ENCODE measurements at regions not wholly inside any gene's neighbourhood (a gene's known extent, or its start where the extent isn't known, plus 50 kb on each side); places are given as distances from the start of the nearest gene placed in this dataset.

DNA sequence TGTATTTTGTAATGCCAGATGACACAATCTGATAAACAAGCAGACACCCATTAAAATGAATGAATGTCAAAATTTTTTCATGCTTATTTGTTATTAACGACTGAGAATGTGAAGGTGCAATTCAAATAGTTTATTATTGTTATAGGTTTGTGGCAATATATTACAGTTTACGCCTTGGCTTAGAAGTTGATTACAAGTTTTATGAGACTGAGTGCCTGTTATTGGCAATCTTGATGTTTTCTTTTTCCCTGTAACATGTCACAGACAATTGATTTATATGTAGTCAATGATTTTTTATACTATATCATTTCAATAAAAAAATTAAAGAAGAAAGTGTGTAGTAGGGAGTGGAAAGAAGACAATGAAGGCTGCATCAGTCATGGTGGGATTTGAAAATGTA, 144.1 kb upstream of the EEF1E1 start:
- H4K20me1 ChIP-seq (ENCODE audit: insufficient read depth, low read length), result no peaks in the 10 kb centered on the region
- H3K4me3 ChIP-seq (ENCODE audit: low read depth, low read length, poor library complexity, severe bottlenecking), result no peak overlapping the region
- H3K9me3 ChIP-seq (ENCODE audit: low read length), result no peaks in the 10 kb centered on the region
- no peak overlapping the region for H3K27ac ChIP-seq (ENCODE audit: low read depth, low read length, poor library complexity, severe bottlenecking)
- H3K79me2 ChIP-seq (ENCODE audit: insufficient read depth, low read depth, low read length), result no peaks in the 10 kb centered on the region
- no peaks in the 10 kb centered on the region for H3K9me2 ChIP-seq (ENCODE audit: insufficient read depth, low read length)
- H3K36me3 ChIP-seq (ENCODE audit: insufficient read depth, low read length), result no peaks in the 10 kb centered on the region
- ChIA-PET CTCF (ENCODE audit: unreplicated experiment) (no interaction called here), POLR2A (no interaction called here)
- no TSS peak for BruUV-seq (replicated peaks)
- TF ChIP-seq EZH2phosphoT487 (IDR thresholded peaks at IDR 0.05; ENCODE audit: borderline replicate concordance, low read depth, low read length), result no peak
- TF ChIP-seq, protein P1, sequence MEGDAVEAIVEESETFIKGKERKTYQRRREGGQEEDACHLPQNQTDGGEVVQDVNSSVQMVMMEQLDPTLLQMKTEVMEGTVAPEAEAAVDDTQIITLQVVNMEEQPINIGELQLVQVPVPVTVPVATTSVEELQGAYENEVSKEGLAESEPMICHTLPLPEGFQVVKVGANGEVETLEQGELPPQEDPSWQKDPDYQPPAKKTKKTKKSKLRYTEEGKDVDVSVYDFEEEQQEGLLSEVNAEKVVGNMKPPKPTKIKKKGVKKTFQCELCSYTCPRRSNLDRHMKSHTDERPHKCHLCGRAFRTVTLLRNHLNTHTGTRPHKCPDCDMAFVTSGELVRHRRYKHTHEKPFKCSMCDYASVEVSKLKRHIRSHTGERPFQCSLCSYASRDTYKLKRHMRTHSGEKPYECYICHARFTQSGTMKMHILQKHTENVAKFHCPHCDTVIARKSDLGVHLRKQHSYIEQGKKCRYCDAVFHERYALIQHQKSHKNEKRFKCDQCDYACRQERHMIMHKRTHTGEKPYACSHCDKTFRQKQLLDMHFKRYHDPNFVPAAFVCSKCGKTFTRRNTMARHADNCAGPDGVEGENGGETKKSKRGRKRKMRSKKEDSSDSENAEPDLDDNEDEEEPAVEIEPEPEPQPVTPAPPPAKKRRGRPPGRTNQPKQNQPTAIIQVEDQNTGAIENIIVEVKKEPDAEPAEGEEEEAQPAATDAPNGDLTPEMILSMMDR (conservative IDR thresholded peaks at IDR 0.05; ENCODE audit: low read length), result no peak
- H2AFZ ChIP-seq (ENCODE audit: low read length), result no peak overlapping the region
- intact Hi-C loops (cut with micrococcal nuclease; ENCODE audit: unreplicated experiment), result no loop called here
- no peak for DNase-seq (ENCODE audit: low spot score)
- H3K4me1 ChIP-seq (ENCODE audit: insufficient read depth, low read length, poor library complexity, severe bottlenecking), result no peaks in the 10 kb centered on the region
- no peak overlapping the region for H3K4me2 ChIP-seq (ENCODE audit: low read length)

DNA sequence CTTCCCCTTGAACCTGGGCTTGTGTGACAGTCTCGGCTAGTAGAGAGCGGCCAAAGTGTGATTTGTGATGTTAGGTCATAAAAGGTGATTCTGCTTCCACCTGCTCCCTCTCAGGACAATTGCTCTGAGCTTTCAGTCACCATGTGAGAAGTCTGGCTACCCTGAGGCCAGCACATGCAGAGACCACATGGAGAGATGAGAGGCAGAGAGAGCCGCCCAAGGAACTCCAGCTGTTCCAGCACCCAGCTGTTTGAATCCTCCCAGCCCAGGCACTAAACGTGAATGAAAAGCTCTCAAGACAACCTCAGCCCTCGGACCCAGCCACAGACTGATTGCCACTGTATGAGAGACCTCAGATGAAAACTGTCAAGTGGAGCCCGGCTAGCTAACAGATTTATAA, 143.4 kb upstream of the EEF1E1 start:
- H2AFZ ChIP-seq (ENCODE audit: low read length), result no peak overlapping the region
- POLR2A ChIA-PET, result no interaction called here

DNA sequence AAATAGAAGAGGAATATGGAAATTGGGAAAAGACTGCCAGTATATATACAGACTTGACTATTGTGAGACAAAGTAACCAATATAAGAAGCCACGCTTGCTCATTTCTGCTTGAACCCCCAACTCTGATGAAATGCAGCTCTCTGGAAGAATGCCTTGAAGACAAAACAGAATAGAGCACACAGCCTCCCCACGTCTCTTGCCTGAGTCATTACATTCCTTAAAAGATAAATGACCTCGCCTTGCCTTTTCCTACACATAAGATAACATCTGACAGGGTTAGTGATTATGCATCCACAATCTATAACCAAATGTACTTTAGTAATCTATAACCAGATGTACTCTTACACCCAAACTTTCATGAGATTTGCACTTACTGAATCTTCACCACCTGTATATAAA, 141.1 kb upstream of the EEF1E1 start:
- intact Hi-C loops (cut with micrococcal nuclease; ENCODE audit: unreplicated experiment), result no loop called here
- Histone ChIP-seq H2AFZ (ENCODE audit: low read length) (no peak overlapping the region), H3K4me3 (ENCODE audit: low read depth, low read length, poor library complexity, severe bottlenecking) (no peak overlapping the region), H3K4me1 (ENCODE audit: insufficient read depth, low read length, poor library complexity, severe bottlenecking) (no peaks in the 10 kb centered on the region), H3K27ac (ENCODE audit: low read depth, low read length, poor library complexity, severe bottlenecking) (no peak overlapping the region), H4K20me1 (ENCODE audit: insufficient read depth, low read length) (no peaks in the 10 kb centered on the region), H3K79me2 (ENCODE audit: insufficient read depth, low read depth, low read length) (no peaks in the 10 kb centered on the region), H3K9me2 (ENCODE audit: insufficient read depth, low read length) (no peaks in the 10 kb centered on the region), H3K36me3 (ENCODE audit: insufficient read depth, low read length) (no peaks in the 10 kb centered on the region), H3K9me3 (ENCODE audit: low read length) (no peaks in the 10 kb centered on the region), H3K4me2 (ENCODE audit: low read length) (no peak overlapping the region)
- CTCF ChIA-PET (ENCODE audit: unreplicated experiment), result no interaction called here
- POLR2A ChIA-PET, result no interaction called here
- no peak for TF ChIP-seq EZH2phosphoT487 (IDR thresholded peaks at IDR 0.05; ENCODE audit: borderline replicate concordance, low read depth, low read length)
- TF ChIP-seq, protein P1 (conservative IDR thresholded peaks at IDR 0.05; ENCODE audit: low read length), result no peak
- no TSS peak for BruUV-seq (replicated peaks)
- no peak for DNase-seq (ENCODE audit: low spot score)

More for the DNA sequence above, 143.4 kb upstream of the EEF1E1 start:
- intact Hi-C loops (cut with micrococcal nuclease; ENCODE audit: unreplicated experiment), result no loop called here
- Histone ChIP-seq H3K4me1 (ENCODE audit: insufficient read depth, low read length, poor library complexity, severe bottlenecking) (no peaks in the 10 kb centered on the region), H3K9me2 (ENCODE audit: insufficient read depth, low read length) (no peaks in the 10 kb centered on the region), H4K20me1 (ENCODE audit: insufficient read depth, low read length) (no peaks in the 10 kb centered on the region), H3K79me2 (ENCODE audit: insufficient read depth, low read depth, low read length) (no peaks in the 10 kb centered on the region), H3K9me3 (ENCODE audit: low read length) (no peaks in the 10 kb centered on the region), H3K4me2 (ENCODE audit: low read length) (no peak overlapping the region), H3K27ac (ENCODE audit: low read depth, low read length, poor library complexity, severe bottlenecking) (no peak overlapping the region), H3K36me3 (ENCODE audit: insufficient read depth, low read length) (no peaks in the 10 kb centered on the region), H3K4me3 (ENCODE audit: low read depth, low read length, poor library complexity, severe bottlenecking) (no peak overlapping the region)
- CTCF ChIA-PET (ENCODE audit: unreplicated experiment), result no interaction called here
- no peak for TF ChIP-seq EZH2phosphoT487 (IDR thresholded peaks at IDR 0.05; ENCODE audit: borderline replicate concordance, low read depth, low read length)
- TF ChIP-seq, protein P1 (conservative IDR thresholded peaks at IDR 0.05; ENCODE audit: low read length), result no peak
- BruUV-seq (replicated peaks), result no TSS peak
- DNase-seq (ENCODE audit: low spot score), result no peak
